H9 (cell line): ENCODE measurements at regions not wholly inside any gene's neighbourhood (a gene's known extent, or its start where the extent isn't known, plus 50 kb on each side); places are given as distances from the start of the nearest gene placed in this dataset.

Experiments
- DNase-seq: peaks from one replicate; pipeline ENCODE4 v3.0.0-alpha.2; 2017
- H2AFZ ChIP-seq: one replicate; pipeline ENCODE4 v1.6.1; 2013; ENCODE audit warnings: mild to moderate bottlenecking, low read length, control low read depth, moderate library complexity
- H2AK5ac ChIP-seq: 2 replicates; pipeline ENCODE4 v1.6.1; 2013; ENCODE audit warnings: low read length, control low read depth, mixed read lengths; ENCODE audit not compliant: insufficient read length
- H2BK120ac ChIP-seq: one replicate; pipeline ENCODE4 v1.6.1; 2013; ENCODE audit warnings: low read depth, mild to moderate bottlenecking, low read length, control low read depth, inconsistent platforms; ENCODE audit not compliant: poor library complexity, severe bottlenecking
- H2BK12ac ChIP-seq: 2 replicates; pipeline ENCODE4 v1.6.1; 2013; ENCODE audit warnings: low read length, control low read depth, mixed read lengths, low read depth; ENCODE audit not compliant: insufficient read length
- H2BK15ac ChIP-seq: 2 replicates; pipeline ENCODE4 v1.6.1; 2013; ENCODE audit warnings: low read depth, low read length, control low read depth
- H2BK20ac ChIP-seq: one replicate; pipeline ENCODE4 v1.6.1; 2013; ENCODE audit warnings: low read depth, mild to moderate bottlenecking, low read length, control low read depth, inconsistent platforms; ENCODE audit not compliant: poor library complexity, severe bottlenecking
- H2BK5ac ChIP-seq: 2 replicates; pipeline ENCODE4 v1.6.1; 2013; ENCODE audit warnings: low read length, control low read depth, mixed read lengths; ENCODE audit not compliant: insufficient read length
- H3K14ac ChIP-seq: 2 replicates; pipeline ENCODE4 v1.6.1; 2013; ENCODE audit warnings: low read length, control low read depth; ENCODE audit not compliant: insufficient read depth
- H3K18ac ChIP-seq: 2 replicates; pipeline ENCODE4 v1.6.1; 2013; ENCODE audit warnings: low read depth, mild to moderate bottlenecking, mixed read lengths, low read length, control low read depth; ENCODE audit not compliant: insufficient read length
- H3K23ac ChIP-seq: 2 replicates; pipeline ENCODE4 v1.6.1; 2013; ENCODE audit warnings: low read length, control low read depth, mixed read lengths, low read depth; ENCODE audit not compliant: insufficient read length
- H3K23me2 ChIP-seq: 2 replicates; pipeline ENCODE4 v1.6.1; 2013; ENCODE audit warnings: low read depth, mild to moderate bottlenecking, mixed read lengths, low read length, control low read depth; ENCODE audit not compliant: insufficient read length, poor library complexity, severe bottlenecking
- H3K27ac ChIP-seq: 2 replicates; pipeline ENCODE4 v1.5.1; 2013; ENCODE audit warnings: low read length, control low read depth, mixed read lengths, low read depth; ENCODE audit not compliant: insufficient read length
- H3K27me3 ChIP-seq: 2 replicates; pipeline ENCODE4 v1.6.1; 2013; ENCODE audit warnings: low read length, control low read depth, inconsistent platforms; ENCODE audit not compliant: insufficient read depth
- H3K4ac ChIP-seq: 2 replicates; pipeline ENCODE4 v1.6.1; 2013; ENCODE audit warnings: low read depth, mild to moderate bottlenecking, control low read depth, inconsistent platforms, low read length, moderate library complexity
- H3K4me1 ChIP-seq: 2 replicates; pipeline ENCODE4 v1.6.1; 2013; ENCODE audit warnings: low read length, control low read depth, inconsistent platforms; ENCODE audit not compliant: insufficient read depth
- H3K4me2 ChIP-seq: 2 replicates; pipeline ENCODE4 v1.6.1; 2013; ENCODE audit warnings: low read length, control low read depth, mixed read lengths; ENCODE audit not compliant: insufficient read length, insufficient read depth
- H3K56ac ChIP-seq: 2 replicates; pipeline ENCODE4 v1.6.1; 2013; ENCODE audit warnings: low read depth, mild to moderate bottlenecking, mixed read lengths, low read length, control low read depth; ENCODE audit not compliant: insufficient read length
- H3K79me1 ChIP-seq: 2 replicates; pipeline ENCODE4 v1.6.1; 2013; ENCODE audit warnings: low read depth, mild to moderate bottlenecking, moderate library complexity, low read length, control low read depth, inconsistent platforms; ENCODE audit not compliant: insufficient read depth, poor library complexity, severe bottlenecking
- H3K79me2 ChIP-seq: 2 replicates; pipeline ENCODE4 v1.6.1; 2013; ENCODE audit warnings: low read length, control low read depth, inconsistent platforms; ENCODE audit not compliant: insufficient read depth
- H3K9ac ChIP-seq: 2 replicates; pipeline ENCODE4 v1.6.1; 2013; ENCODE audit warnings: low read length, control low read depth, mixed read lengths; ENCODE audit not compliant: insufficient read length; ENCODE audit errors: extremely low read depth
- H3K9me3 ChIP-seq: one replicate; pipeline ENCODE4 v1.6.1; 2013; ENCODE audit warnings: low read depth, low read length, inconsistent platforms; ENCODE audit not compliant: control insufficient read depth
- H3T11ph ChIP-seq: one replicate; pipeline ENCODE4 v1.6.1; 2013; ENCODE audit warnings: mild to moderate bottlenecking, low read length, control low read depth, inconsistent platforms
- H4K20me1 ChIP-seq: one replicate; pipeline ENCODE4 v1.6.1; 2013; ENCODE audit not compliant: control insufficient read depth, insufficient read length, insufficient read depth
- H4K5ac ChIP-seq: 2 replicates; pipeline ENCODE4 v1.6.1; 2013; ENCODE audit warnings: low read depth, mild to moderate bottlenecking, mixed read lengths, low read length, control low read depth; ENCODE audit not compliant: insufficient read length
- H4K8ac ChIP-seq: replicated peaks from 2 replicates; pipeline ENCODE4 v1.6.1; 2013; ENCODE audit warnings: low read length, control low read depth, mixed read lengths, low read depth; ENCODE audit not compliant: insufficient read length
- H4K91ac ChIP-seq: 2 replicates; pipeline ENCODE4 v1.6.1; 2013; ENCODE audit warnings: low read depth, mild to moderate bottlenecking, moderate library complexity, mixed read lengths, low read length, control low read depth; ENCODE audit not compliant: insufficient read length
- H3K27ac Mint-ChIP-seq, 3 experiments: 2 replicates in 2 of 3; 3 replicates in 1 of 3; pipeline ENCODE4 v1.8.0; 2020 to 2021; ENCODE audit warnings: mixed read lengths in 3 of 3, mild to moderate bottlenecking in 1 of 3, moderate library complexity in 1 of 3
- H3K27me3 Mint-ChIP-seq: 2 replicates; pipeline ENCODE4 v1.8.0; 2021; ENCODE audit warnings: low read depth, mild to moderate bottlenecking, moderate library complexity, mixed read lengths
- H3K36me3 Mint-ChIP-seq, 3 experiments: 2 replicates in 2 of 3; 3 replicates in 1 of 3; pipeline ENCODE4 v1.8.0; 2020 to 2021; ENCODE audit warnings: low read depth in 3 of 3, mixed read lengths in 3 of 3; ENCODE audit not compliant: insufficient read depth in 1 of 3
- H3K4me1 Mint-ChIP-seq, 2 experiments: 2 replicates each; pipeline ENCODE4 v1.8.0; 2020; ENCODE audit warnings: mixed read lengths in 2 of 2
- H3K4me3 Mint-ChIP-seq, 2 experiments: 2 replicates in 1 of 2; 3 replicates in 1 of 2; pipeline ENCODE4 v1.8.0; 2020 to 2021; ENCODE audit warnings: mild to moderate bottlenecking in 2 of 2, mixed read lengths in 2 of 2, moderate library complexity in 1 of 2
- H3K9me3 Mint-ChIP-seq, 2 experiments: 2 replicates in 1 of 2; 3 replicates in 1 of 2; pipeline ENCODE4 v1.8.0; 2020; ENCODE audit warnings: mild to moderate bottlenecking in 2 of 2, mixed read lengths in 2 of 2, moderate library complexity in 1 of 2
- WGBS: extraction: QIAGEN DNeasy Blood & Tissue Kit; methylation state at CpG from one replicate; pipeline ENCODE4 v1.1.7; 2013; ENCODE audit warnings: missing lambda C conversion rate, low lambda C conversion rate, mixed read lengths; ENCODE audit not compliant: insufficient read length; ENCODE audit errors: extremely low coverage; 5-methylcytosine and 5-hydroxymethylcytosine counted together
- TF ChIP-seq, protein P1 (sequence below): fragments of 200-600 bp; sonication (generic); conservative IDR thresholded peaks from 3 replicates; pipeline ENCODE4 v1.8.0; 2021; ENCODE audit warnings: antibody characterized with exemption, mild to moderate bottlenecking

DNA sequence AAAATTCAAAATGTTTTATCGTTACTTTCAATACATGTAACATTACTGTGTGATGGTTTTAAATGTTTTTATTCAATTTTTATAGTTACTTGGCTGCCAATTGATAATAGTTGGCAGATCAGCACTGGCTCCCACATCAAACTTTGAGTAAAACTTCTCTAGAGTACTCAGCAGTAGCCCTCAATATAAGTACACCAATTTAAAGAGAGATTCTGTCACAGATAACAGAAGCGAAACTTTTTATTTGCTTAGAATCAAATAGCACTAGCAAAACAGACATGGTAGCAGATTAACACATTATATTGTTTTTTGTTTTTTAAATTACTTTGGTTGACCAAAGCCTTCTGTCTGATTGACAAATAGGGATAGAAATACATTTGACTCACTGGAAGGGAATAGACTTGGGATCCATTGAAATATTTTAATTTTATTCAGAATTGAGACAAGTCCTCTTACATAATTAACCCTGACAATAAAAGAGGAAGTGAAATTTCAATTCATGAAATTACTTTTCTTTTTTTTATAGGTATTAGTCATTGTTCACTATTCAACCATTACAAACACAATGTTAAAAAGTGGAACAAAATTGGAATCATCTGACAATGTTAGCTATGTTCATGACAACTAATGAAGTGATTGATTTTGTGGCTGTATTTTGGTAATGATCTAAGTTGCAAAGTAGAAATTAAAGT is 554.9 kb downstream of the KLHL4 start:
- Histone ChIP-seq H3K14ac (no peak overlapping the region), H3K23ac (no peak overlapping the region), H3K9me3 (no peaks in the 10 kb centered on the region), H3K27ac (no peak overlapping the region), H3K9ac (no peak overlapping the region), H2BK20ac (no peak overlapping the region), H2BK120ac (no peak overlapping the region), H2BK12ac (no peak overlapping the region), H3K79me1 (no peaks in the 10 kb centered on the region), H3K23me2 (no peaks in the 10 kb centered on the region), H3K4ac (no peak overlapping the region), H2BK5ac (no peak overlapping the region), H3K4me2 (no peak overlapping the region), H4K20me1 (no peaks in the 10 kb centered on the region), H3K27me3 (no peaks in the 10 kb centered on the region), H3K56ac (no peak overlapping the region), H4K5ac (no peak overlapping the region), H3K18ac (no peak overlapping the region), H3K79me2 (no peaks in the 10 kb centered on the region), H4K91ac (no peak overlapping the region), H2AFZ (no peak overlapping the region), H4K8ac (no peak overlapping the region), H3T11ph (no peak overlapping the region), H2BK15ac (no peak overlapping the region), H3K4me1 (no peaks in the 10 kb centered on the region), H2AK5ac (no peak overlapping the region)
- Mint-ChIP-seq H3K36me3 (no peaks in the 10 kb centered on the region), H3K4me3 (no peak overlapping the region), H3K27ac (no peak overlapping the region), H3K9me3 (peaks cover 0 to 1% of the 10 kb centered on the region in 2 experiments; a peak in 1 of 5 replicates), H3K4me1 (no peaks in the 10 kb centered on the region), H3K27me3 (no peaks in the 10 kb centered on the region)
- TF ChIP-seq, protein P1, sequence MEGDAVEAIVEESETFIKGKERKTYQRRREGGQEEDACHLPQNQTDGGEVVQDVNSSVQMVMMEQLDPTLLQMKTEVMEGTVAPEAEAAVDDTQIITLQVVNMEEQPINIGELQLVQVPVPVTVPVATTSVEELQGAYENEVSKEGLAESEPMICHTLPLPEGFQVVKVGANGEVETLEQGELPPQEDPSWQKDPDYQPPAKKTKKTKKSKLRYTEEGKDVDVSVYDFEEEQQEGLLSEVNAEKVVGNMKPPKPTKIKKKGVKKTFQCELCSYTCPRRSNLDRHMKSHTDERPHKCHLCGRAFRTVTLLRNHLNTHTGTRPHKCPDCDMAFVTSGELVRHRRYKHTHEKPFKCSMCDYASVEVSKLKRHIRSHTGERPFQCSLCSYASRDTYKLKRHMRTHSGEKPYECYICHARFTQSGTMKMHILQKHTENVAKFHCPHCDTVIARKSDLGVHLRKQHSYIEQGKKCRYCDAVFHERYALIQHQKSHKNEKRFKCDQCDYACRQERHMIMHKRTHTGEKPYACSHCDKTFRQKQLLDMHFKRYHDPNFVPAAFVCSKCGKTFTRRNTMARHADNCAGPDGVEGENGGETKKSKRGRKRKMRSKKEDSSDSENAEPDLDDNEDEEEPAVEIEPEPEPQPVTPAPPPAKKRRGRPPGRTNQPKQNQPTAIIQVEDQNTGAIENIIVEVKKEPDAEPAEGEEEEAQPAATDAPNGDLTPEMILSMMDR = no peak
- no CpG with 5 or more reads among the region's 2 CpGs for WGBS
- no peak for DNase-seq
